ENCODE measurements at regions not wholly inside any gene's neighbourhood (a gene's known extent, or its start where the extent isn't known, plus 50 kb on each side); places are given as distances from the start of the nearest gene placed in this dataset.

- no peak for DNase-seq
Measured at GRCh38 chr4:62293551-62293950, 1093.4 kb downstream of the ADGRL3 start.

- no peak for DNase-seq
Measured at GRCh38 chr4:62292911-62293310, 1092.8 kb downstream of the ADGRL3 start.

GRCh38 chr4:62288808-62289541 is 1088.8 kb downstream of the ADGRL3 start:
- DNase-seq: no peak

GRCh38 chr4:62285026-62285425 is 1084.9 kb downstream of the ADGRL3 start:
- DNase-seq: no peak

- DNase-seq: no peak
Measured at GRCh38 chr4:62279689-62280088, 1079.6 kb downstream of the ADGRL3 start.

- no peak for DNase-seq
Measured at GRCh38 chr4:62275470-62275869, 1075.3 kb downstream of the ADGRL3 start.

GRCh38 chr4:62274782-62275181 is 1074.7 kb downstream of the ADGRL3 start:
- DNase-seq: no peak

GRCh38 chr4:62271107-62271506 is 1071.0 kb downstream of the ADGRL3 start:
- DNase-seq: no peak

GRCh38 chr4:62269918-62270317 is 1069.8 kb downstream of the ADGRL3 start:
- no peak for DNase-seq

- no peak for DNase-seq
Measured at GRCh38 chr4:62263454-62263853, 1063.3 kb downstream of the ADGRL3 start.

- no peak for DNase-seq
Measured at GRCh38 chr4:62262676-62263075, 1062.5 kb downstream of the ADGRL3 start.

GRCh38 chr4:62260254-62260653 is 1060.1 kb downstream of the ADGRL3 start:
- DNase-seq: no peak

- DNase-seq: no peak
Measured at GRCh38 chr4:62256479-62256878, 1056.4 kb downstream of the ADGRL3 start.

- DNase-seq: no peak
Measured at GRCh38 chr4:62252728-62253127, 1052.6 kb downstream of the ADGRL3 start.

GRCh38 chr4:62250100-62250499 is 1050.0 kb downstream of the ADGRL3 start:
- no peak for DNase-seq

GRCh38 chr4:62243895-62244294 is 1043.8 kb downstream of the ADGRL3 start:
- no peak for DNase-seq

- DNase-seq: no peak
Measured at GRCh38 chr4:62235911-62236310, 1035.8 kb downstream of the ADGRL3 start.

- no peak for DNase-seq
Measured at GRCh38 chr4:62232814-62233213, 1032.7 kb downstream of the ADGRL3 start.

GRCh38 chr4:62231994-62232393 is 1031.9 kb downstream of the ADGRL3 start:
- no peak for DNase-seq

- DNase-seq: no peak
Measured at GRCh38 chr4:62226082-62226481, 1026.0 kb downstream of the ADGRL3 start.

- DNase-seq: no peak
Measured at GRCh38 chr4:62222121-62222520, 1022.0 kb downstream of the ADGRL3 start.

GRCh38 chr4:62210486-62210885 is 1010.4 kb downstream of the ADGRL3 start:
- no peak for DNase-seq

GRCh38 chr4:62209757-62210485 is 1009.8 kb downstream of the ADGRL3 start:
- no peak for DNase-seq

- no peak for DNase-seq
Measured at GRCh38 chr4:62208921-62209320, 1008.8 kb downstream of the ADGRL3 start.

- DNase-seq: no peak
Measured at GRCh38 chr4:62204136-62204535, 1004.0 kb downstream of the ADGRL3 start.

Data from stimulated activated CD4-positive, alpha-beta T cell treated with anti-CD3 and anti-CD28 coated beads, Interleukin-15, amount 100 ng/mL, for 24 hours (primary cell).